Activated naive CD8-positive, alpha-beta T cell treated with anti-CD3 and anti-CD28 coated beads, Interleukin-2, amount 50 U/mL, for 16 hours (primary cell): ENCODE measurements at regions not wholly inside any gene's neighbourhood (a gene's known extent, or its start where the extent isn't known, plus 50 kb on each side); places are given as distances from the start of the nearest gene placed in this dataset.
"Not testable (repeated sequence)": the region's sequence is repeated elsewhere in the genome, so short reads cannot be mapped to it uniquely, and the experiment has no call there.

Source experiments
- DNase-seq: peaks from one replicate; pipeline ENCODE4 v3.0.0-alpha.2; 2020; ENCODE audit warnings: low read depth, low spot score

GRCh38 chr9:135403733-135404450, 75.7 kb upstream of the PPP1R26 start:
- no peak for DNase-seq

- no peak for DNase-seq
Measured at GRCh38 chr9:135404451-135405144, 75.0 kb upstream of the PPP1R26 start.

- DNase-seq = not testable (repeated sequence)
Measured at GRCh38 chr9:135405145-135405464, 74.5 kb upstream of the PPP1R26 start.

GRCh38 chr9:135408476-135409254, 70.9 kb upstream of the PPP1R26 start:
- DNase-seq = no peak

GRCh38 chr9:135409286-135410200, 70.0 kb upstream of the PPP1R26 start:
- no peak for DNase-seq

GRCh38 chr9:135410421-135410820, 69.2 kb upstream of the PPP1R26 start:
- DNase-seq = no peak

GRCh38 chr9:135410831-135411473, 68.6 kb upstream of the PPP1R26 start:
- no peak for DNase-seq

GRCh38 chr9:135411605-135412004, 68.0 kb upstream of the PPP1R26 start:
- not testable (repeated sequence) for DNase-seq

GRCh38 chr9:135412315-135413085, 67.1 kb upstream of the PPP1R26 start:
- peak; percentile 21 for DNase-seq

- no peak for DNase-seq
Measured at GRCh38 chr9:135413086-135413375, 66.6 kb upstream of the PPP1R26 start.

- no peak for DNase-seq
Measured at GRCh38 chr9:135413461-135413860, 66.1 kb upstream of the PPP1R26 start.

- no peak for DNase-seq
Measured at GRCh38 chr9:135414293-135414692, 65.3 kb upstream of the PPP1R26 start.

GRCh38 chr9:135415586-135415985, 64.0 kb upstream of the PPP1R26 start:
- no peak for DNase-seq

- DNase-seq = no peak
Measured at GRCh38 chr9:135416664-135417290, 62.8 kb upstream of the PPP1R26 start.

- no peak for DNase-seq
Measured at GRCh38 chr9:135418161-135418560, 61.4 kb upstream of the PPP1R26 start.

- no peak for DNase-seq
Measured at GRCh38 chr9:135419106-135419505, 60.5 kb upstream of the PPP1R26 start.

- no peak for DNase-seq
Measured at GRCh38 chr9:135422341-135422944, 57.1 kb upstream of the PPP1R26 start.

- no peak for DNase-seq
Measured at GRCh38 chr9:135423725-135424124, 55.9 kb upstream of the PPP1R26 start.
